Renal pelvis (tissue), 1 donor: ENCODE measurements at regions not wholly inside any gene's neighbourhood (a gene's known extent, or its start where the extent isn't known, plus 50 kb on each side); places are given as distances from the start of the nearest gene placed in this dataset.
A peak's percentile ranks its signal among the peaks of the same experiment; 100 is the strongest.
"Not testable (repeated sequence)": the region's sequence is repeated elsewhere in the genome, so short reads cannot be mapped to it uniquely, and the experiment has no call there.

ENCODE experiments used
- DNase-seq: peaks from one replicate; pipeline ENCODE4 v3.0.0-alpha.2; 2013

- DNase-seq, result no peak
Measured at GRCh38 chr5:25764733-25765132, 1120.0 kb upstream of the CDH10 start.

GRCh38 chr5:25763781-25764180 lies 1119.0 kb upstream of the CDH10 start:
- DNase-seq, result no peak

GRCh38 chr5:25754895-25755294 lies 1110.1 kb upstream of the CDH10 start:
- no peak for DNase-seq

- no peak for DNase-seq
Measured at GRCh38 chr5:25744908-25745307, 1100.1 kb upstream of the CDH10 start.

- no peak for DNase-seq
Measured at GRCh38 chr5:25716680-25717079, 1071.9 kb upstream of the CDH10 start.

GRCh38 chr5:25713259-25713658 lies 1068.5 kb upstream of the CDH10 start:
- peak; percentile 11 for DNase-seq

- DNase-seq, result no peak
Measured at GRCh38 chr5:25707093-25707492, 1062.3 kb upstream of the CDH10 start.

- DNase-seq, result no peak
Measured at GRCh38 chr5:25701936-25702335, 1057.2 kb upstream of the CDH10 start.

- DNase-seq, result no peak
Measured at GRCh38 chr5:25694801-25695200, 1050.0 kb upstream of the CDH10 start.

- DNase-seq, result no peak
Measured at GRCh38 chr5:25688156-25688555, 1043.4 kb upstream of the CDH10 start.

GRCh38 chr5:25669645-25670401 lies 1025.0 kb upstream of the CDH10 start:
- DNase-seq, result no peak

- no peak for DNase-seq
Measured at GRCh38 chr5:25662610-25663009, 1017.8 kb upstream of the CDH10 start.

GRCh38 chr5:25650316-25650715 lies 1005.5 kb upstream of the CDH10 start:
- DNase-seq, result not testable (repeated sequence)

GRCh38 chr5:25649628-25650265 lies 1005.0 kb upstream of the CDH10 start:
- no peak for DNase-seq

GRCh38 chr5:25646421-25647341 lies 1001.9 kb upstream of the CDH10 start:
- no peak for DNase-seq

- DNase-seq, result no peak
Measured at GRCh38 chr5:25641124-25641523, 996.3 kb upstream of the CDH10 start.

GRCh38 chr5:25619273-25619672 lies 974.5 kb upstream of the CDH10 start:
- DNase-seq, result no peak

GRCh38 chr5:25618821-25619220 lies 974.0 kb upstream of the CDH10 start:
- no peak for DNase-seq

GRCh38 chr5:25614466-25614865 lies 969.7 kb upstream of the CDH10 start:
- DNase-seq, result no peak

GRCh38 chr5:25604681-25605080 lies 959.9 kb upstream of the CDH10 start:
- no peak for DNase-seq

- DNase-seq, result no peak
Measured at GRCh38 chr5:25579111-25579510, 934.3 kb upstream of the CDH10 start.

- DNase-seq, result no peak
Measured at GRCh38 chr5:25573691-25574090, 928.9 kb upstream of the CDH10 start.
